Vagina (tissue), 2 donors: ENCODE measurements at regions not wholly inside any gene's neighbourhood (a gene's known extent, or its start where the extent isn't known, plus 50 kb on each side); places are given as distances from the start of the nearest gene placed in this dataset.

Source experiments
- DNase-seq, 2 donors: peaks; one replicate each; pipeline ENCODE4 v3.0.0-alpha.2; 2017; ENCODE audit errors: extremely low spot score in 2 of 2
- H3K27ac ChIP-seq: fragments of 200-600 bp; sonication (generic); one replicate; pipeline ENCODE4 v1.5.1; 2019
- H3K27me3 ChIP-seq: fragments of 200-600 bp; sonication (generic); one replicate; pipeline ENCODE4 v1.5.1; 2019
- H3K36me3 ChIP-seq, 2 donors: fragments of 200-600 bp; sonication (generic); one replicate each; pipeline ENCODE4 v1.5.1; 2017 to 2019
- H3K4me1 ChIP-seq: fragments of 200-600 bp; sonication (generic); one replicate; pipeline ENCODE4 v1.5.1; 2019
- H3K4me3 ChIP-seq, 2 donors: fragments of 200-600 bp; sonication (generic); 1 replicate in 1 of 2; 2 replicates in 1 of 2; pipeline ENCODE4 v1.5.1; 2016 to 2019
- H3K9me3 ChIP-seq: fragments of 200-600 bp; sonication (generic); one replicate; pipeline ENCODE4 v1.5.1; 2019
- POLR2A ChIP-seq, 2 donors: fragments of 450-650 bp; IDR thresholded peaks; one replicate each; pipeline ENCODE4 v1.6.1; 2017; ENCODE audit warnings: antibody characterized with exemption in 2 of 2, mild to moderate bottlenecking in 2 of 2, moderate library complexity in 2 of 2
- POLR2AphosphoS5 ChIP-seq, 2 donors: sonication (generic); formaldehyde crosslinking; IDR thresholded peaks; one replicate each; pipeline ENCODE4 v1.9.0; 2017; ENCODE audit warnings: antibody characterized with exemption in 2 of 2, mild to moderate bottlenecking in 2 of 2, low read depth in 1 of 2; ENCODE audit not compliant: insufficient read depth in 1 of 2
- intact Hi-C: fragments of 100-400 bp; cut with DNase I; formaldehyde crosslinking; loops from one replicate; pipeline ENCODE4 v1.15.1; 2023
- TF ChIP-seq, protein P1 (sequence below), 3 experiments: fragments of 450-650 bp in 2 of 3; fragments of 200-600 bp in 1 of 3; sonication (generic) in 1 of 3; IDR thresholded peaks; one replicate each; pipeline ENCODE4 v1.5.1; 2017 to 2019; ENCODE audit warnings: antibody characterized with exemption in 3 of 3, mild to moderate bottlenecking in 2 of 3, moderate library complexity in 2 of 3

DNA sequence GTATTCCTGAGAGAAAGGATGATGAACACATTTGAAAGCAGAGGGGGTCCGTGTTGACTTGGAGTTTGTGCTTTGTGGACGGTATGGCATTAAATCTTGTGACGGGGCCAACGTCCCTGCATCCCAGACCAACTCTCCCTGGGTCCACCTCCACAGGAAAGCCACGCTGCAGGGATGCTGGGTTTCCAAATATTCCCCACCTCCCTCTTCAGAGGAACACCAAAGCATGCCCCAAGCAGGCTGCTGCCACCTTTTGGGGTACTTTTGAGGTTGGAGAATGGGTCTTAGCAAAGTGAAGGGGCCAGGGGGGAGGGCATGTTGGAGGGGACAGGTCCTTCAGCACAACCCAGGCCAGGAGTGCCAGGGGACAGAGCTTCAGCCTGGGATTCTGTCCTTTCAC is 504.4 kb downstream of the TCERG1L start:
- peak; percentile 64 to 88 for DNase-seq
- intact Hi-C loops, result no loop called here

DNA sequence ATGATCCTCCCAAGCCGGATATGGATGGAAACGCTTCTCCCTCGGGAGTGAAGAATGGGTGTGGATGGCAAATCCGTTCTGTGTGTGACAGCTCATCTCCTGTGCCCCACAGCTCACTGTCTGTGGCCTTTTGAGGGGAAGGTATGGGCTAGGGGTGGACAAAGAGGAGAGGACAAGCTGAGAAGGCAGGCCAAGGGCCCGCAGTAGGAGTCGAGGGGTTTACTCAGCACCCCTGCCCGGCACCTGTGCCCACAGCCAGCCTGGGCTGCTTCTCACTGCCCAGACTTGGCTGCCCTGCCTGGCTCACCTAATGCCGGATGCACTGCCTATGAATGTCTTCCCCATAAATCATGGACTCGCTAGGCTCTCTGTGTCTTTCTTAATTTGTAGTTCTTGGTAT is 503.8 kb downstream of the TCERG1L start:
- no peak for TF ChIP-seq POLR2A (IDR thresholded peaks at IDR 0.05)
- Histone ChIP-seq H3K27me3 (no peaks in the 10 kb centered on the region), H3K9me3 (no peaks in the 10 kb centered on the region), H3K4me3 (no peak overlapping the region), H3K27ac (no peak overlapping the region), H3K4me1 (no peaks in the 10 kb centered on the region), H3K36me3 (no peaks in the 10 kb centered on the region)
- intact Hi-C loops, result no loop called here
- peak in 1 of 2 donors; percentile 34 for DNase-seq

More for the DNA sequence above, 504.4 kb downstream of the TCERG1L start:
- Histone ChIP-seq H3K36me3 (no peaks in the 10 kb centered on the region), H3K27me3 (no peaks in the 10 kb centered on the region), H3K4me3 (no peak overlapping the region), H3K9me3 (no peaks in the 10 kb centered on the region), H3K4me1 (no peaks in the 10 kb centered on the region), H3K27ac (no peak overlapping the region)
- TF ChIP-seq POLR2A (IDR thresholded peaks at IDR 0.05), result no peak
- TF ChIP-seq, protein P1, sequence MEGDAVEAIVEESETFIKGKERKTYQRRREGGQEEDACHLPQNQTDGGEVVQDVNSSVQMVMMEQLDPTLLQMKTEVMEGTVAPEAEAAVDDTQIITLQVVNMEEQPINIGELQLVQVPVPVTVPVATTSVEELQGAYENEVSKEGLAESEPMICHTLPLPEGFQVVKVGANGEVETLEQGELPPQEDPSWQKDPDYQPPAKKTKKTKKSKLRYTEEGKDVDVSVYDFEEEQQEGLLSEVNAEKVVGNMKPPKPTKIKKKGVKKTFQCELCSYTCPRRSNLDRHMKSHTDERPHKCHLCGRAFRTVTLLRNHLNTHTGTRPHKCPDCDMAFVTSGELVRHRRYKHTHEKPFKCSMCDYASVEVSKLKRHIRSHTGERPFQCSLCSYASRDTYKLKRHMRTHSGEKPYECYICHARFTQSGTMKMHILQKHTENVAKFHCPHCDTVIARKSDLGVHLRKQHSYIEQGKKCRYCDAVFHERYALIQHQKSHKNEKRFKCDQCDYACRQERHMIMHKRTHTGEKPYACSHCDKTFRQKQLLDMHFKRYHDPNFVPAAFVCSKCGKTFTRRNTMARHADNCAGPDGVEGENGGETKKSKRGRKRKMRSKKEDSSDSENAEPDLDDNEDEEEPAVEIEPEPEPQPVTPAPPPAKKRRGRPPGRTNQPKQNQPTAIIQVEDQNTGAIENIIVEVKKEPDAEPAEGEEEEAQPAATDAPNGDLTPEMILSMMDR (IDR thresholded peaks at IDR 0.05), result no peak
- TF ChIP-seq POLR2AphosphoS5 (IDR thresholded peaks at IDR 0.05; ENCODE audit: insufficient read depth in 1 of 2, low read depth in 1 of 2), result no peak

DNA sequence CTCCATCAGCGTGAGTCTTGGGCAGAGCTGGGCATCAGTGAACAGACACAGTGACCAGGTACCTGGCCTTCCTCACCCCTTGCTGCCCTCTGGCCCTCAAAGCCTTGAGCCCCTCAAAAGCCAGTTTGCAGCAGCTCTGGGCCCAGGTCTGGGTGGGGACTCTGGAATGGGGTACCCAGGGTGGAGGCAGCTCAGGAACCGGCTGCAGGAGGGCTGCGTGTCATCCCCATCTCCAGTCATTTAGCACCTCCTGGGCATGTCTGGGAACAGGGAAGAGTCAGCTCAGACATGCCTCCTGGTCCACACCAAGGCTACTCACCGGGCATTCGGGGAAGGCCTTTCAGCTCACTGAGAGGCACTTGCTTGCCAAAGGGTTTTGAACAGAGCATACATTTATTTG is 503.3 kb downstream of the TCERG1L start:
- Histone ChIP-seq H3K27me3 (no peaks in the 10 kb centered on the region), H3K4me3 (no peak overlapping the region)
- intact Hi-C loops, result no loop called here

DNA sequence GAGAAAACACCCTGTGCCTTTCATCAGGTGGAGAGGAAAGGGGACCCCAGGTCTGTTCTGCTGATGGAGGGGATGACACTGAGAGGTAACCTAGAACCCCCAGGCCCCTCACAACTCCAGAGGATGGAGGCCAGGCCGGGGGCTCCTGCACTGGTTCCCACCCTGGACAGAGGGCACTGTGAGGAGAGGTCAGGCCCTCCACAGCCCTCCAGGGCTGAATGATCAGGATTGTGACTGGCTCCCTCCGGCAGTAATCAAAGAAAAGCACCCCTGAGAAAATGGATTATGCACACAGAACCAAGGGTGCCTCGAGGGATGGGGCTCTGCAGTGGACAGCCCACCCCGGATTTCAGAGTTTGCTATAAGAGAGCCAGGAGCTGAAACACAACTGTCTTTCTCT is 502.8 kb downstream of the TCERG1L start:
- Histone ChIP-seq H3K4me3 (no peak overlapping the region), H3K27ac (no peak overlapping the region), H3K36me3 (no peaks in the 10 kb centered on the region), H3K27me3 (no peaks in the 10 kb centered on the region), H3K4me1 (no peaks in the 10 kb centered on the region), H3K9me3 (no peaks in the 10 kb centered on the region)
- TF ChIP-seq POLR2A (IDR thresholded peaks at IDR 0.05) (no peak), POLR2AphosphoS5 (IDR thresholded peaks at IDR 0.05; ENCODE audit: insufficient read depth in 1 of 2, low read depth in 1 of 2) (no peak)
- TF ChIP-seq, protein P1 (IDR thresholded peaks at IDR 0.05), result no peak
- DNase-seq, result peak; percentile 42 to 70
- intact Hi-C loops, result no loop called here

More for the DNA sequence above, 503.3 kb downstream of the TCERG1L start:
- Histone ChIP-seq H3K36me3 (no peaks in the 10 kb centered on the region), H3K4me1 (no peaks in the 10 kb centered on the region), H3K27ac (no peak overlapping the region), H3K9me3 (no peaks in the 10 kb centered on the region)
- DNase-seq, result peak; percentile 64 to 67
- no peak for TF ChIP-seq POLR2AphosphoS5 (IDR thresholded peaks at IDR 0.05; ENCODE audit: insufficient read depth in 1 of 2, low read depth in 1 of 2)
- TF ChIP-seq POLR2A (IDR thresholded peaks at IDR 0.05), result no peak
- TF ChIP-seq, protein P1 (IDR thresholded peaks at IDR 0.05), result no peak

DNA sequence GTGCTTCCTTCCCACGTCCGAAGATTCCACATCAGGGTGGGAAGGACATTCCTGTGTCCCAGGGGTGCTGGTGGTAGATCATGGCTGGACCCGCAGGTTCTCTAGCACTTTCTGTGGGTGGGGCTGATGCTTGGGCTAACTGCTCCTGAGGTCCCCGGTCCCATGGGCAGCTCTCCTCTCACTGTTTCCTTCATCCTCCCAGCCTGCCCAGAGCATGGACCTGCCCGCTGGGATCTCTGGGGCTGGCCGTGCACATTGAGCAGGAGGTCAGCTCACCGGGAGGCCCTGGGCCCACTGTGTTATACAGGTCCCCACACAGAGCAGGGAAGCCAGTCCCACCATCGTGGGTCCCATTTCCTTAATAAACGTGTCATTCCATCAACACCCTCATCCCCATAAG is 502.3 kb downstream of the TCERG1L start:
- TF ChIP-seq POLR2AphosphoS5 (IDR thresholded peaks at IDR 0.05; ENCODE audit: insufficient read depth in 1 of 2, low read depth in 1 of 2) (no peak), POLR2A (IDR thresholded peaks at IDR 0.05) (no peak)
- TF ChIP-seq, protein P1 (IDR thresholded peaks at IDR 0.05), result no peak
- no peaks in the 10 kb centered on the region for H3K36me3 ChIP-seq
- peak in 1 of 2 donors; percentile 64 for DNase-seq
- no peak overlapping the region for H3K27ac ChIP-seq
- intact Hi-C loops, result no loop called here
- no peaks in the 10 kb centered on the region for H3K27me3 ChIP-seq
- H3K4me3 ChIP-seq, result no peak overlapping the region
- H3K4me1 ChIP-seq, result no peaks in the 10 kb centered on the region
- no peaks in the 10 kb centered on the region for H3K9me3 ChIP-seq
